Endodermal cell (in vitro differentiated cells): ENCODE measurements at regions not wholly inside any gene's neighbourhood (a gene's known extent, or its start where the extent isn't known, plus 50 kb on each side); places are given as distances from the start of the nearest gene placed in this dataset.

Source experiments
- DNase-seq: peaks from one replicate; pipeline ENCODE4 v3.0.0-alpha.2; 2017
- H3K27ac ChIP-seq: 2 replicates; pipeline ENCODE4 v1.5.1; 2013; ENCODE audit warnings: mild to moderate bottlenecking, low read depth, low read length, moderate library complexity
- H3K27me3 ChIP-seq: 2 replicates; pipeline ENCODE4 v1.6.1; 2013; ENCODE audit warnings: mild to moderate bottlenecking, low read length, moderate library complexity; ENCODE audit not compliant: insufficient read depth, control insufficient read depth, poor library complexity, severe bottlenecking
- H3K36me3 ChIP-seq: 2 replicates; pipeline ENCODE4 v1.7.0; 2013; ENCODE audit warnings: mild to moderate bottlenecking, low read length, moderate library complexity; ENCODE audit not compliant: control insufficient read depth, insufficient read depth
- H3K4me1 ChIP-seq: one replicate; pipeline ENCODE4 v1.7.0; 2013; ENCODE audit warnings: low read length; ENCODE audit not compliant: control insufficient read depth, insufficient read depth
- H3K4me3 ChIP-seq: 2 replicates; pipeline ENCODE4 v1.5.1; 2013; ENCODE audit warnings: mild to moderate bottlenecking, low read length, moderate library complexity
- H3K9ac ChIP-seq: 2 replicates; pipeline ENCODE4 v1.6.1; 2013; ENCODE audit warnings: mild to moderate bottlenecking, low read length, moderate library complexity; ENCODE audit not compliant: poor library complexity, severe bottlenecking; ENCODE audit errors: extremely low read depth
- H3K9me3 ChIP-seq: 2 replicates; pipeline ENCODE4 v1.6.1; 2013; ENCODE audit warnings: mild to moderate bottlenecking, low read length, moderate library complexity; ENCODE audit not compliant: control insufficient read depth
- H3K27ac Mint-ChIP-seq: 2 replicates; pipeline ENCODE4 v1.8.0; 2020; ENCODE audit warnings: mixed read lengths
- H3K27me3 Mint-ChIP-seq: 2 replicates; pipeline ENCODE4 v1.8.0; 2021; ENCODE audit warnings: mild to moderate bottlenecking, mixed read lengths; ENCODE audit not compliant: insufficient read depth
- H3K36me3 Mint-ChIP-seq: 2 replicates; pipeline ENCODE4 v1.8.0; 2020; ENCODE audit warnings: low read depth, mixed read lengths
- H3K4me1 Mint-ChIP-seq: 2 replicates; pipeline ENCODE4 v1.8.0; 2020; ENCODE audit warnings: mixed read lengths
- H3K4me3 Mint-ChIP-seq: 2 replicates; pipeline ENCODE4 v1.8.0; 2020; ENCODE audit warnings: mild to moderate bottlenecking, moderate library complexity, mixed read lengths
- H3K9me3 Mint-ChIP-seq: 2 replicates; pipeline ENCODE4 v1.8.0; 2020; ENCODE audit warnings: mild to moderate bottlenecking, mixed read lengths
- WGBS, 2 experiments: methylation state at CpG; one replicate each; pipeline versions ENCODE4 v1.1.5 to v1.1.7; 2013; ENCODE audit warnings: missing lambda C conversion rate in 2 of 2, mixed read lengths in 1 of 2; ENCODE audit not compliant: insufficient coverage in 1 of 2, insufficient read length in 1 of 2; 5-methylcytosine and 5-hydroxymethylcytosine counted together
- TF ChIP-seq, protein P1 (sequence below): fragments of 200-600 bp; sonication (generic); conservative IDR thresholded peaks from 2 replicates; pipeline ENCODE4 v1.5.0; 2021; ENCODE audit warnings: antibody characterized with exemption, mild to moderate bottlenecking

DNA sequence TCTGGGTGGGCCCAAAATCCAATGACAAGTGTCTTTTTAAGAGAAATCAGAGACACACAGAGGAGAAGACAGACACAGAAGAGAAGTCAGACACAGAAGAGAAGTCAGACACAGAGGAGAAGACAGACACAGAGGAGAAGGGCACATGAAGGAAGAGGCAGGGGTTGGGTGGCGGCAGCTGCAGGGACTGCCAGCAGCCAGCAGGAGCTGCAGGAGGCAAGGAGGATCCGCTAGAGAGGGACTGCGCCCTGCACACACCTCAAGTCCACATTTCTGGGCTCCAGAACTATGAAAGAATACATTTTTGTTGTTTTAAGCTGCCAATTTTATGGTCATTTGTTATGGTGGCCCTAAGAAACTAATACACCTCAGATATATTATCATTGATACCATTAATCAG is 140.6 kb downstream of the ZIC5 start:
- no peak overlapping the region for H3K27ac Mint-ChIP-seq
- TF ChIP-seq, protein P1, sequence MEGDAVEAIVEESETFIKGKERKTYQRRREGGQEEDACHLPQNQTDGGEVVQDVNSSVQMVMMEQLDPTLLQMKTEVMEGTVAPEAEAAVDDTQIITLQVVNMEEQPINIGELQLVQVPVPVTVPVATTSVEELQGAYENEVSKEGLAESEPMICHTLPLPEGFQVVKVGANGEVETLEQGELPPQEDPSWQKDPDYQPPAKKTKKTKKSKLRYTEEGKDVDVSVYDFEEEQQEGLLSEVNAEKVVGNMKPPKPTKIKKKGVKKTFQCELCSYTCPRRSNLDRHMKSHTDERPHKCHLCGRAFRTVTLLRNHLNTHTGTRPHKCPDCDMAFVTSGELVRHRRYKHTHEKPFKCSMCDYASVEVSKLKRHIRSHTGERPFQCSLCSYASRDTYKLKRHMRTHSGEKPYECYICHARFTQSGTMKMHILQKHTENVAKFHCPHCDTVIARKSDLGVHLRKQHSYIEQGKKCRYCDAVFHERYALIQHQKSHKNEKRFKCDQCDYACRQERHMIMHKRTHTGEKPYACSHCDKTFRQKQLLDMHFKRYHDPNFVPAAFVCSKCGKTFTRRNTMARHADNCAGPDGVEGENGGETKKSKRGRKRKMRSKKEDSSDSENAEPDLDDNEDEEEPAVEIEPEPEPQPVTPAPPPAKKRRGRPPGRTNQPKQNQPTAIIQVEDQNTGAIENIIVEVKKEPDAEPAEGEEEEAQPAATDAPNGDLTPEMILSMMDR, result peak; percentile 75
- H3K36me3 ChIP-seq, result no peaks in the 10 kb centered on the region
- no peaks in the 10 kb centered on the region for H3K27me3 Mint-ChIP-seq
- no peaks in the 10 kb centered on the region for H3K36me3 Mint-ChIP-seq
- peak; percentile 80 for DNase-seq
- H3K4me1 ChIP-seq, result peaks cover 12% of the 10 kb centered on the region
- H3K4me3 ChIP-seq, result no peak overlapping the region
- H3K4me1 Mint-ChIP-seq, result peaks cover 20% of the 10 kb centered on the region
- H3K4me3 Mint-ChIP-seq, result no peak overlapping the region
- H3K9ac ChIP-seq, result no peak overlapping the region
- 82 to 100% methylated on average over 1 to 3 of the region's 3 CpGs for WGBS, 2 experiments
- H3K9me3 ChIP-seq, result peaks cover 6% of the 10 kb centered on the region
- H3K9me3 Mint-ChIP-seq, result no peaks in the 10 kb centered on the region
- H3K27me3 ChIP-seq, result no peaks in the 10 kb centered on the region
- no peak overlapping the region for H3K27ac ChIP-seq

GRCh38 chr13:99829593-99830239 is 141.9 kb downstream of the ZIC5 start:
- H3K4me3 Mint-ChIP-seq, result no peak overlapping the region
- 91 to 97% methylated on average over 6 to 12 of the region's 12 CpGs for WGBS, 2 experiments
- Histone ChIP-seq H3K4me1 (peaks cover 12% of the 10 kb centered on the region), H3K4me3 (no peak overlapping the region), H3K9me3 (peaks cover 6% of the 10 kb centered on the region), H3K27me3 (no peaks in the 10 kb centered on the region), H3K27ac (no peak overlapping the region), H3K9ac (no peak overlapping the region), H3K36me3 (no peaks in the 10 kb centered on the region)
- H3K9me3 Mint-ChIP-seq, result no peaks in the 10 kb centered on the region
- no peak for DNase-seq
- TF ChIP-seq, protein P1, result no peak
- no peaks in the 10 kb centered on the region for H3K27me3 Mint-ChIP-seq
- H3K36me3 Mint-ChIP-seq, result no peaks in the 10 kb centered on the region
- peak overlapping the region; percentile 37 for H3K27ac Mint-ChIP-seq
- peaks cover 20% of the 10 kb centered on the region for H3K4me1 Mint-ChIP-seq

GRCh38 chr13:99829161-99829560 is 142.4 kb downstream of the ZIC5 start:
- H3K4me3 Mint-ChIP-seq, result no peak overlapping the region
- 93 to 98% methylated on average over 5 of the region's 5 CpGs for WGBS, 2 experiments
- TF ChIP-seq, protein P1, result no peak
- H3K27me3 Mint-ChIP-seq, result no peaks in the 10 kb centered on the region
- peaks cover 12% of the 10 kb centered on the region for H3K4me1 ChIP-seq
- no peak overlapping the region for H3K9ac ChIP-seq
- peak overlapping the region; percentile 8 for H3K27ac Mint-ChIP-seq
- peaks cover 20% of the 10 kb centered on the region for H3K4me1 Mint-ChIP-seq
- DNase-seq, result no peak
- H3K36me3 Mint-ChIP-seq, result no peaks in the 10 kb centered on the region
- H3K4me3 ChIP-seq, result no peak overlapping the region
- no peaks in the 10 kb centered on the region for H3K36me3 ChIP-seq
- no peaks in the 10 kb centered on the region for H3K27me3 ChIP-seq
- H3K27ac ChIP-seq, result no peak overlapping the region
- no peaks in the 10 kb centered on the region for H3K9me3 Mint-ChIP-seq
- H3K9me3 ChIP-seq, result peaks cover 6% of the 10 kb centered on the region
